ENCODE measurements at regions not wholly inside any gene's neighbourhood (a gene's known extent, or its start where the extent isn't known, plus 50 kb on each side); places are given as distances from the start of the nearest gene placed in this dataset.

DNA sequence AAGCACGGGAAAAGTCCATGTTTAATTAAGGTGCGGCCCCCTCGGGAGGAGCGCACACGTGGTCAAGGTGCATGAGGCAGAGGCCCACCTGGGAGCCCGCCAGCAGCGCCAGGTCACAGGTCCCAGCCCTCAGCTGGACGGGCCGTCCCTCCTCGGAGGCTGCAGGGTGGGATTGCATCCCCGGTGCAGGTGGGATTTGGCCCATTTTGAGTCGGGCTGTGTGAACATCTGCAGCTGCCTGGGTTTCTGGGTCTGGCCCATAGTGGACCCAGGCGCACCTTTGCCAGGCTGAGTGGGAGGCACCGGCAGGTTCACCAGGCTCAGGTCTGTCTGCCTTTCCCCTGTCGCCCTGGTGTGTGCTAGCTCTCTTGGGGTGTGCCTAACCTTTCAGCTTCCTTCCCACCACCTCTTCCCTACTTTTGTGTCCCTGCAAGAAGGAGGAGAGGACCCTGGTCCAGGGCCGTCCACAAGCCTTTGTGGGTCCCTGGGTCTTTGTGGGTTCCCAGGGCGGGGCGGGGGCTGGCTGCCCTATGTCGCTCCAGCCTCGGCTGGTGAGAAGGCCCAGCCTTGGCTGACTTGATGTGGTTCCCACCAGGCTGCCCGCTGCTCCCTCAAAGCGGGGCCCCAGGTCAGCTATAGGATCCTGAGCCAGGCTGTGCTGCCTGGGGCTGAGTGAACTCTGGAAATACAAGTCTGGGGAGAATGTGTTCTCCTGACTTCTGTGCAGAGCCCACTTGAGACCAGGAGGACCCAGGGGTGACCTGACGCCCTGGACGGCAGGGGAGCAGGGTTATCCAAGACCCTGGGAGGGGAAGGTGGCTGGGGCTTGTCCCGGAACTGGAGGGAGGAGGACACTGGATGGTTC lies 186.7 kb upstream of the SHH start:
- DNase-seq, result no peak

- no peak for DNase-seq
Observed at GRCh38 chr7:155998328-155998691, 186.0 kb upstream of the SHH start.

DNA sequence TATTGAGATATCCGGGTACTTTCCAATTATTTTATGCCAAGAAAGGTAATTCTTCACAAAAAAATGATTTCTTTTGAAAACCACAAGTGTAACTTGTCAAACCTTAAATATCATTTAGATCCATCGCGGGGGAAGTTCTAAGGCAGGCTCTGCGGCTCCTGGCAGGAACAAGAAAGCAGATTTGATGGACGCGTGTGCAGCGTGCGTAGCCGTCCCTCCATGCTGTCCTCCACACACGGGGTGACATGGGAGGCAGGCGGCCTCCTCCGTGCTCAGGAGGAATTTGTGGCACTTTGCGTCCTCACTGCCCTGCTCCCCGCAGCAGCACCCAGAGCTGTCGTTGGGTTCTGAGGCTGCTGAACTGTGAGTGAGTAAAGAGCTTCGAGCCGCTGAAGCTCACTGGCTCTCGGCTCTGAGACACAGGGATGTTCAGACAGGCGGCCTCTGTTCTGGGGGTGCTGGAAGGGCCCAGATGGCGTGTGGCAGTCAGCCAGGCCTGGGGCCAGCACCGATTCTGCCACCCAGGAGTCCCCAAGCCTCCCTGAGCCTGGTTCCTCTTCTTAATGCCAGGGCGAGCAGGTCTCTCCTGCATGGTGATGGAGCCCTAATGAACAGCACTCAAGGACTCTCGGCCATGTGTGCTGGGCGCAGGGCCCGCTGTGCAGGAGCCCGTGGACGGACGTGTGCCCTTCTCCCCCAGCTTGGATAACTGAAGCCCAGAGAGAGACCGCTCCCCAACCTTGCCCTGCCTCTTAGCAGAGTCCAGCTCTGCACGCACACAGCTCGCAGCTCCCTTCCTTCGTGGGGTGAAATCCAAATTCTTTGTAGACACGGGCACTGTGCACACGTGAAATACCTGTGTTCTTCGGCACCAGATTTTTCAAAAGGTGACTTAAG lies 185.4 kb upstream of the SHH start:
- DNase-seq, result no peak

- no peak for DNase-seq
Observed at GRCh38 chr7:155996718-155997280, 184.5 kb upstream of the SHH start.

- DNase-seq, result no peak
Observed at GRCh38 chr7:155995183-155995612, 182.9 kb upstream of the SHH start.

DNA sequence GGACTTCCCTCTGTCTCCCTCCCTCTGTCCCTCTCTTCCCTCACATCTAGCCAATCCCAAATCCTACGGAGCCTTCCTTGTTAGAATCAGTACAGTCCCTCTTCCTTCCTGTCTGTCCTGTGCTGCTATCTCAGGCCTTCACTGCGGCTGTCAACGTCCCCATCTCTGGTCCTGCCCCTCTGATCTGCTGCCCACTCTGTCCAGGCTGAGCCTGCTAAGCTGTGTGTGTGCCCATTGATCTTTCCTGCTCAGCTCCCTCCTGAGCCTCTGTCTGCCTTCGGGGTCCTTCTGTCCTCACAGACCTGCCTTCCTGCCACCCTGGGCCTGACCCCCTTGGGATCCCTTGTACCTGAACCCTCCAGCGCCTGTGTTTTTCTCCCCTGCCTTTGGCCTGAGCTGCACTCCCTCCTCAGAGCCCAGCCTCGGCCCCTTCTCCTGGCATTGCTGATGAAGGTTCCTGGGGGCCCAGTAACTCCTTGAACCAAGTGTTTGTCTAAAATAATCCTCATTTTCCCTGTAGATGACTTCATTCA lies 182.1 kb upstream of the SHH start:
- DNase-seq, result no peak

DNA sequence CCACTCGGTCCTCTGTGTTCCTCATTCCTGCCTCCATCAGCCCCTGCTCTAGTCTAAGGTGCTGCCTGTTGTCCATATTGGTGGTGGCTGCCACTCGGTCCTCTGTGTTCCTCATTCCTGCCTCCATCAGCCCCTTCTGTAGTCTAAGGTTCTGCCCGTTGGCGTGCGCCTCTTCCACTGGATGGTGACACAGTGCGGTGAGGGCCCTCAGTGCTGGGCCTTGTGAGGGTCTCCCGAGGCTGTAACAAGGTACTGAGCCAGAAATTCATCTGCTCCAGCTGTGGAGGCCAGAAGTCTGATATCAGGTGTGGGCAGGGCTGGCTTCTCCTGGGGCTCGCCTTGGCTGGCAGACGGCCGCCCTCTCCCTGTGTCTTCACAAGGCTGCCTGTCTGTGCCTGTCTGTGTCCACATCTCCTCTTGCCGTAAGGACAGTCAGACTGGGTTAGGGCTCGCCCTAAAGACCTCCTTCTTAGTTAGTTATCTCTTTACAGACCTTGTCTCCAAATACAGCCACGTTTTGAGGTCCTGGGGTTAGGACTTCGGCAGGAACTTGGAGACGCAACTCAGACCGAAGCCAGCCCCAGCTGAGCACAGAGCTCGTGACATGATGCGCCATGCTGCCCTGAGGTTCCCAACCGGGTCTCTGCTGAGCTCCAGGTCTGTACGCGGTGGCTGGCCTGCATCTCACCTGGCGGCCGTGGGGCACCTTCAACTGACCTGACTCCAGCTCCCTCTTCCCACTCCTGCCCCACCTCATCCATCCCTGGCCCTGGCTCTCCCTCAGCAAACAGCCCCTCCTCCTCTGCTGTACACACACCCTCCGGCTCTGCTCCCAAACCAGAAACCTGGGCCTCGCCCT lies 181.4 kb upstream of the SHH start:
- DNase-seq, result no peak

DNA sequence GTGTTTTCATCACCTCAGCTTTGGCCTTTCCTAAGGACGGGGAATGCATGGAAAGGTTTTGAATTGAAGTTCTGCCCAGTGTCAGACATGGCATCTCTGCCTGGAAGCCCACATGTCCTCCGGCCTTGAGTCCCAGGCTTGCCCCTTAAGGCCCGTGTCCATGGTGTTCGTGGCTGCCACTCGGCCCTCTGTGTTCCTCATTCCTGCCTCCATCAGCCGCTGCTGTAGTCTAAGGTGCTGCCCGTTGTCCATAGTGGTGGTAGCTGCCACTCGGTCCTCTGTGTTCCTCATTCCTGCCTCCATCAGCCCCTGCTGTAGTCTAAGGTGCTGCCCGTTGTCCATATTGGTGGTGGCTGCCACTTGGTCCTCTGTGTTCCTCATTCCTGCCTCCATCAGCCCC lies 180.7 kb upstream of the SHH start:
- DNase-seq, result no peak

DNA sequence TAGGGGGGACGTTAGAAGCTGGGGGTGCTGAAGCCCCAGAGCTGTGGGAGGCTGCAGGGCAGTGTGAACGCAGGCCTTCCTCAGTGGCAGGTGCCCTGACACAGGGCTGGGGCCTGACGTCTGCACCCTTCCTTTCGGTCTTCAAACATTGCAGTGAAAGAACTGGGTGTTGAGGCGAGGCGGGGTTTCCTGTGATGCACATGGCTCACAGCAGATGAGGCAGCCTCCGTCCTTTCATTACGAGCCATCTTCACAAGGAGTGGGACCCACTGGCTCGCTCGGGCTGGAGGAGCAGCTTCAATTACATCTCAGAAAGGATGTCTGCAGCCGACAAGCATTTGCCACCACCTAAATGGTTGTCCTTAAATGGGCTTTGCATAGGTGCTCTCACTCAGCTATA lies 180.3 kb upstream of the SHH start:
- DNase-seq, result no peak

DNA sequence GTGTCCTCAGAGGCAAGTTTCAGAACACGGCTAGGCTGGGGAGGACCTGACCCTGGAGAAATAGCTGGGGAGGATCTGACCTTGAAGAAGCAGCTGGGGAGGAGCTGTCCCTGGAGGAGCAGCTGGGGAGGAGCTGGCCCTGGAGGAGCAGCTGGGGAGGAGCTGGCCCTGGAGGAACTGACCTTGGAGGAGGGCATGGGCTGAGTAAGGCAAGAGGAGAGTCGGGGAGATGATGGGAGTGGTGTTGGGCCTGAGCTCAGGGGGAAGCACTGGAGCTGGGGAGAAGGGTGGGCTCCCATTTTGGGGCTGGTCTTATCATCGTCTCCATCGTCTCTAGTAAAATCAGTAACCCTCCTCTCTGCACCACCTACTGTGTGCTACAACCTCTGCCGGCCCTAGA lies 179.8 kb upstream of the SHH start:
- no peak for DNase-seq

DNA sequence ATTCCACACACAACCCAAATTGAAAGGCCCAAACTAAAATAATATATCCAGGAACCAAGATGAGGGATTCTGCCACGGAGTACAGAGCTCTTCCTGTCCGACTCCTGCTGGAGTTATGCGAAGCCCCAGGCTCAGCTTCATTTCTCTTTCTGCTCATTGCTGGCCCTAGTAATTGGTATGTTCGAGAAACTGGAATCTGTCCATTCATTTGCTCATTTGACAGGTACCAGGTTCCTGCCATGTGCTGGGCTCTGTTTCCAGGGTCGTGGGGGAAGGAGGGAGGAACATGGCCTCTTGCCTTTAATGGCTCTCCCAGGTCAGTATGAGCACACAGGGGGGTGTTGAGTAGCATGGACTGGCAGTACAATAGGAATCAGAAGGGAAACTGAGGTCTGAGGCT lies 179.2 kb upstream of the SHH start:
- DNase-seq, result no peak

- DNase-seq, result no peak
Observed at GRCh38 chr7:155988416-155988815, 176.2 kb upstream of the SHH start.

DNA sequence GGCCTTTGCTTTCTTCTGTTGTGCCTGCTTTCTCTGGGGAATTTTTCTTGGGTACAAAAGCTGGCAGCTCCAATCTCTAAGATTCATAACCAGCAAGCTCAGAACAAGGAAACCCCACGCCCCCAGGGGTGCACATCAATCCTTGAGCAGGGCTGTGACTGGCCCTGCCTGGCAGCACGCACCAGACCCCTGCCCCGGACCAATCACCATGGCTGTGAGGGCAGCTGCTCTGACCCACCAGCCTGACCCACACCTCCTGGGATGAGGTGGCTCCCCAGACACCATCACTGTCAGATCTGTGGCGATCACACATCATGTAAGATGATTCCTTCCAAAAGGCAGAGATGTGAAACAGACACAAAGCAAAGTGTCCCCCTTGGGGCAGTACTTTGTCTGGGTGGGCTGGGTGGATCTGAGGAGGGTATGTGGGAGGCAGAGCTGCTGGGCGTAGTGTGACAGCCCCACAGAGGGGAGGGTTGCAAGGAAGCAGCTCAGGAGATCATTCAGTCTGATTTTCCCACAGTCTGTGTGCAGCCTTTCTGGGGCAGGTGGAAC lies 175.5 kb upstream of the SHH start:
- DNase-seq, result no peak

DNA sequence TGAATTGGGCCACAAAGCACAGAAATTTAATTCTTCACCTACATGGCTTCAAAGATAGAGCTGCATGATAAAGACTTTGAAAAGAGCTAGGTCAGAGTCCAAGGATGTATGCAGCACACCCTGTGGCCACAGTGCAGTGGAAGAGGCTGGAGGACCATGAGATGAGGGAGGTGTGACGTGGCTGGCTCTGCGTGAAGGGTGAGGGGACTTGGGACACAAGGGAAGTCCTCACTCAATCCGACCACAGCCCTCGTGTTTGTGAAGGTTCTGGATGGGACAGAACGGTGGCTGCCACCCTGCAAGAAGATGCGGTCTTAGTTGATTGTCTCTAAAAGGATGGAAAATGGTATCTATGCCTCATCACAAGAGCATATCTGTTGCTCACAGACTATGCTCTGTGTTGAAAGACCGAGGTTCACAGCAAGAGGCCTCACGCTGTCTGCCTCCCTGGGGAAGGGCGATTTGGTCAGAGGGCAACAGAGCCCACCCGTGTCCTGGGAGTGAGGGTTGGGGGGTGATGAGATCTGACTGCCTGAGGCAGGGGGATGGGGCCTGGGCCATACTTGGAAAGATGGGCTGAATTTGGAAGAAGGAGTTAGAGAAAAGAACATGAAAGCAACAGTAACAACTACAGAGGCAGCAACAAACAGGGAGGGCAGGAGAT lies 174.4 kb upstream of the SHH start:
- DNase-seq, result no peak

DNA sequence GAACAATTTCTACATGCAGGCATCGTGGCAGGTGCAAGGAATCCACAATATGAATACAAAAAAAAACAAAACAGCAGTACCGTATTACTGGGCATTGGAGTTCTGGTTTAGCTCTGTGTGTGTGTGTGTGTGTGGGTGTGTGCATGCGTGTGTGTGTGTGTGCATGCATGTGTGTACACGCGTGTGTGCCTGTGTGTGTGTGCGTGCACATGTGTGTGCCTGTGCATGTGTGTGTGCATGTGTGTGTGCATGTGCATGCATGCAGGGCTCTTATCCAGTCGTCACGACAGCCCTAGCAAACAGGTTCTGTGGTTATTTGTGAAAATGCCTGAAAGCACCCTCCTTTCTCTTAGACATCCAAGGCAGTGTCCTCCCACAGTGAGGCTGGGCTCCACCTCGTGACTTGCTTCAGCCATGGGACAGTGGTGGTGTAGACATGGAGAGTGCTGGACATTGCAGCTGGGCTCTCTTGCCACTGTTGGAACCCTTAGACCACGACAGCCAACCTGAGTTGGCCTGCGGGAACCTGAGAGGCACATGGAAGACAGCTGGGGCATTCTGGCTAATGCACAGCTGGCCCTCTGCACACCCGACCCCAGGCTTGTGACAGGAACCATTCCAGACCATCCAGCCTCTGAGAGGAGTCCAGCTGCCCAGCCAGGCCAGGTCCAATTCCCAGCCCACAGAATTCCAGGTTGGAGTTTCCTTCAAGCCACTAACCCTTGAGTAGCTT lies 173.4 kb upstream of the SHH start:
- no peak for DNase-seq

DNA sequence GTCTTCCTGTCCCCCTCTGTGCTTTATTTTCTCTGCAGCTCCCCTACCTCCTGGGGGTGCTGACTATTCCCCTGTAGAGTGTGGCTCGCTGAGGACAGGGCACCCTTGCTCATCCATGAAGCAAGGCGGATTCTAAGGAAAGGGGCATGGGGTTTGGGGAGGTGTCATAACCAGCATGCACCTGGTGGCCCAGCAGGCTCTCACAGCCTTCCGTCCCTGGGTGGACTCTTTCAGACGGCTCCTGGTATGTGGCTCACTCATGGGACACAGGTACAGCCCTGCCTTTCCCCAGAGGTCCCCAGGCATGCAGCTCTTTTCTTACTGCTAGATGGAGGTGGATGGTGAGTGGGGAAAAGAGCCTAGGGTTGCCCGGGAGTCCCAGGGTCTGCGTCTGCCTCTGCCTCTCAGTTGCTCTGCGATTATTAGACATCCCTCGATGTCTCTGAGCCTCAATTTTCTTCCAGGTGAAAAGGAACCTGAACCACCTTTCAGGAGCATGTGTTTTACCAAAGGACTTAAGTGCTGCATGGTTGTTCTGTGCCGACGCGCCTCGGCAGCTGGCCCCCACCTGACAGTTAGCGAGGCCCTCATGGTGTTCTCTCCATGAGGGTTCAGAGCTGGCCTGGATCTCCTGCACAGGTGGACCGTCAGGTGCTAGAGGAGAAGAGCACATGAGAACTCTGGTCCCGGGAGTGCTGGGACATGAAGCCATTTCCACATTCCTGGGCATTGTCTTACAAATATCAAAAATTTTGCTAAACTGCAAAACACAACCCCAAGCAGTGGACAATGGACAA lies 172.5 kb upstream of the SHH start:
- no peak for DNase-seq

- DNase-seq, result no peak
Observed at GRCh38 chr7:155984028-155984580, 171.8 kb upstream of the SHH start.

DNA sequence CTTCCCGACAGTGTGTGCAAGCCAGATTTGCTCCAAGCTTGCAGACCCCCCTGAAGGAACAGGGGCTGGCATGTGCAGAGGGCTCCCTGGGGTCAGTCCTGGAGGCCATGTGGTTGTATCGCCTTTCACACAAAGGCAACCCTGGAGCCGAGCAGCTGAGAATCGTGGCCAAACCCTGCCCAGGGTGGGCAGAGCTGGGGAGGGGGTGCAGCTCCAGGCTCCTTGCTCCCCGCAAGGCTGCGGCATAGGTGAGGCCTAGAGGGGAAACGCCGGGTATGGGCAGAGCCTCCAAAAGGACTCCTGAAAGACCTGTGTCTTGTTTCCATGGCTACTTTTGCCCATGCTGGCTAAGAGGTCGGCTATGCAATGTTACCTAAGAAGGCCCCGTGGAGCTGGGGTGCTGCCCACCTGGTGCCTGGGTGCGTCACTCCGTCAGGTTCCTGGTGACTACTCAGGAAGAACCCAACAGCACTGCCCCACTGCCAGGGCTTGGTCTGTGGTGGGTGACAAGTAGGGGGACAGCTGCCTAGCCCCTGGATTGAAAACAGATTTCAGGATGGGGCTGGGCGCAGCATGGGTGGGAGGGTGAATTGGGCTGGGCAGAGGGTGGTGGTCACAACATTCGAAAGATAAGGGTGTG lies 171.0 kb upstream of the SHH start:
- DNase-seq, result no peak

All from right lung (tissue), 2 donors.